ENCODE measurements at regions not wholly inside any gene's neighbourhood (a gene's known extent, or its start where the extent isn't known, plus 50 kb on each side); places are given as distances from the start of the nearest gene placed in this dataset.

- TF ChIP-seq CTCF (conservative IDR thresholded peaks at IDR 0.05): no peak
- no peaks in the 10 kb centered on the region for H3K36me3 Mint-ChIP-seq (ENCODE audit: low read depth)
- peaks cover 3% of the 10 kb centered on the region for H3K9me3 Mint-ChIP-seq
- H3K27me3 Mint-ChIP-seq (ENCODE audit: low read depth): no peaks in the 10 kb centered on the region
- H3K4me1 Mint-ChIP-seq: no peaks in the 10 kb centered on the region
- no peak overlapping the region for H3K4me3 Mint-ChIP-seq
- no peak for DNase-seq (ENCODE audit: low read depth, low spot score)
- no peak overlapping the region for H3K27ac Mint-ChIP-seq (ENCODE audit: unreplicated experiment)
Measured at GRCh38 chr10:109156396-109156795, 766.9 kb downstream of the XPNPEP1 start.

GRCh38 chr10:109149666-109150350 is 773.5 kb downstream of the XPNPEP1 start:
- DNase-seq (ENCODE audit: low read depth, low spot score): no peak
- Mint-ChIP-seq H3K9me3 (peaks cover 7% of the 10 kb centered on the region), H3K4me3 (no peak overlapping the region), H3K36me3 (ENCODE audit: low read depth) (no peaks in the 10 kb centered on the region), H3K27ac (ENCODE audit: unreplicated experiment) (no peak overlapping the region), H3K27me3 (ENCODE audit: low read depth) (no peaks in the 10 kb centered on the region), H3K4me1 (no peaks in the 10 kb centered on the region)
- no peak for TF ChIP-seq CTCF (conservative IDR thresholded peaks at IDR 0.05)

- H3K9me3 Mint-ChIP-seq: peaks cover 3% of the 10 kb centered on the region
- H3K36me3 Mint-ChIP-seq (ENCODE audit: low read depth): peaks cover 2% of the 10 kb centered on the region
- no peaks in the 10 kb centered on the region for H3K4me1 Mint-ChIP-seq
- DNase-seq (ENCODE audit: low read depth, low spot score): no peak
- TF ChIP-seq CTCF (conservative IDR thresholded peaks at IDR 0.05): no peak
- H3K4me3 Mint-ChIP-seq: no peak overlapping the region
- no peak overlapping the region for H3K27ac Mint-ChIP-seq (ENCODE audit: unreplicated experiment)
- H3K27me3 Mint-ChIP-seq (ENCODE audit: low read depth): no peaks in the 10 kb centered on the region
Measured at GRCh38 chr10:109127363-109127762, 795.9 kb downstream of the XPNPEP1 start.

- H3K4me3 Mint-ChIP-seq: no peak overlapping the region
- no peak for TF ChIP-seq CTCF (conservative IDR thresholded peaks at IDR 0.05)
- peaks cover 3% of the 10 kb centered on the region for H3K9me3 Mint-ChIP-seq
- H3K27ac Mint-ChIP-seq (ENCODE audit: unreplicated experiment): no peak overlapping the region
- H3K36me3 Mint-ChIP-seq (ENCODE audit: low read depth): peaks cover 2% of the 10 kb centered on the region
- DNase-seq (ENCODE audit: low read depth, low spot score): no peak
- H3K27me3 Mint-ChIP-seq (ENCODE audit: low read depth): no peaks in the 10 kb centered on the region
- H3K4me1 Mint-ChIP-seq: no peaks in the 10 kb centered on the region
Measured at GRCh38 chr10:109126541-109126940, 796.8 kb downstream of the XPNPEP1 start.

GRCh38 chr10:109126016-109126415 is 797.3 kb downstream of the XPNPEP1 start:
- no peaks in the 10 kb centered on the region for H3K27me3 Mint-ChIP-seq (ENCODE audit: low read depth)
- H3K36me3 Mint-ChIP-seq (ENCODE audit: low read depth): peaks cover 2% of the 10 kb centered on the region
- H3K4me3 Mint-ChIP-seq: no peak overlapping the region
- no peaks in the 10 kb centered on the region for H3K4me1 Mint-ChIP-seq
- DNase-seq (ENCODE audit: low read depth, low spot score): no peak
- peak; percentile 22 for TF ChIP-seq CTCF (conservative IDR thresholded peaks at IDR 0.05)
- no peak overlapping the region for H3K27ac Mint-ChIP-seq (ENCODE audit: unreplicated experiment)
- H3K9me3 Mint-ChIP-seq: peaks cover 3% of the 10 kb centered on the region

Measured in neural crest cell (in vitro differentiated cells).